Choroid plexus epithelial cell (primary cell): ENCODE measurements at regions not wholly inside any gene's neighbourhood (a gene's known extent, or its start where the extent isn't known, plus 50 kb on each side); places are given as distances from the start of the nearest gene placed in this dataset.

Source experiments
- DNase-seq: peaks from one replicate; pipeline ENCODE4 v3.0.0-alpha.2; 2010; ENCODE audit warnings: low read depth
- H3K4me3 ChIP-seq: 2 replicates; pipeline ENCODE4 v1.5.1; 2011; ENCODE audit warnings: low read depth, mild to moderate bottlenecking, control low read depth, low read length, moderate library complexity
- CTCF ChIP-seq: conservative IDR thresholded peaks from 2 replicates; pipeline ENCODE4 v1.5.1; 2011; ENCODE audit warnings: low read depth, mild to moderate bottlenecking, control low read depth, inconsistent platforms, low read length, moderate library complexity

- DNase-seq, result no peak
- no peak for TF ChIP-seq CTCF
- H3K4me3 ChIP-seq, result no peak overlapping the region
Measured at GRCh38 chr5:98066910-98067309, 706.6 kb upstream of the RGMB start.

- DNase-seq, result peak; percentile 41
- TF ChIP-seq CTCF, result no peak
- H3K4me3 ChIP-seq, result no peak overlapping the region
Measured at GRCh38 chr5:98069876-98070512, 703.5 kb upstream of the RGMB start.

- DNase-seq, result no peak
- no peak overlapping the region for H3K4me3 ChIP-seq
- TF ChIP-seq CTCF, result no peak
Measured at GRCh38 chr5:98072921-98073320, 700.5 kb upstream of the RGMB start.

- no peak for TF ChIP-seq CTCF
- no peak for DNase-seq
- H3K4me3 ChIP-seq, result no peak overlapping the region
Measured at GRCh38 chr5:98076501-98076900, 697.0 kb upstream of the RGMB start.

GRCh38 chr5:98085593-98085992 lies 687.9 kb upstream of the RGMB start:
- no peak for DNase-seq
- TF ChIP-seq CTCF, result no peak
- H3K4me3 ChIP-seq, result no peak overlapping the region

- no peak overlapping the region for H3K4me3 ChIP-seq
- no peak for TF ChIP-seq CTCF
- peak; percentile 35 for DNase-seq
Measured at GRCh38 chr5:98095072-98095471, 678.4 kb upstream of the RGMB start.

GRCh38 chr5:98096155-98096554 lies 677.3 kb upstream of the RGMB start:
- no peak for TF ChIP-seq CTCF
- peak; percentile 89 for DNase-seq
- H3K4me3 ChIP-seq, result no peak overlapping the region
